ENCODE measurements at regions not wholly inside any gene's neighbourhood (a gene's known extent, or its start where the extent isn't known, plus 50 kb on each side); places are given as distances from the start of the nearest gene placed in this dataset.

DNA sequence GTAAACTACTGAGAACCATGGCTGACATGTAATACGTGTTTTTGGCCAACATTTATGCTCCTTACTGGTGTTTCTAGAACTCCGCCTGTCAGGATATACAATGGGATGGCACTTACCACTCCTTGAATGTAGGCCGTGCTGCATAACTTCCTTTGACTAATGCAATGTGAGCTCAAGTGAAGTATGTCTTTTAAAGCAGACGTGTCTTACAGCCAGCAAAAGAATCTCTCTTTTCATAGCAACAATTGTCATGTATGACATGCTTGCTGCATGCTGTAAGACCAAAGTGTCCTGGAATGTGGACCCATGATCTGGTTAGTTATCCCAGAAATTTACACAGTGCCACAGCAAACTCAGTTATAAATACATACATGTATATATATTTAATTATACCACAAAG, 1202.7 kb upstream of the PIK3C3 start:
- DNase-seq (ENCODE audit: low spot score in 2 of 2) (no peak), ATAC-seq (replicated peaks; ENCODE audit: extremely low read depth, poor library complexity, severe bottlenecking) (no peak)
- Mint-ChIP-seq H3K4me3 (no peak overlapping the region), H3K4me1 (no peaks in the 10 kb centered on the region), H3K36me3 (ENCODE audit: insufficient read depth) (no peaks in the 10 kb centered on the region), H3K9me3 (peaks cover 29% of the 10 kb centered on the region), H3K27ac (ENCODE audit: low read depth) (no peak overlapping the region), H3K27me3 (no peaks in the 10 kb centered on the region)

DNA sequence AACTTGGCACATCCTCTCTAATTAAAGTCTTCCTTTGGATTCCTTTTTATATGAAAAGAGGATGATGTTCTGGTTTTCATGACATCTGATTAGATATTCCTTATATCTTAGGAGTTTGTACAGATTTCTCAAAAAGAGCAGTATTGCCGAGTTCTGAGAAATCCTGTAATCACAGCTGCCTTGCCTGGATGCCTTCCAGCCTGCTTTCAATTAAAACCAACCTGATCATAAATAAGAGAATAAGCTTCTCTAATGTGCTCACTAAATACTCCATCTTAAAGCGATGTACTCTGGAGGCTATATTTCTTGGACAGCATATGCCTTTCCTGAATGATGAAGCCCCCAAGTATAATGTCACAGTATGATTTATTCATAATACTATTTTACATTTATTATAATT, 1203.8 kb upstream of the PIK3C3 start:
- H3K4me1 Mint-ChIP-seq = no peaks in the 10 kb centered on the region
- no peaks in the 10 kb centered on the region for H3K27me3 Mint-ChIP-seq
- H3K27ac Mint-ChIP-seq (ENCODE audit: low read depth) = no peak overlapping the region
- H3K36me3 Mint-ChIP-seq (ENCODE audit: insufficient read depth) = no peaks in the 10 kb centered on the region
- no peak overlapping the region for H3K4me3 Mint-ChIP-seq
- peaks cover 20% of the 10 kb centered on the region for H3K9me3 Mint-ChIP-seq
- no peak for ATAC-seq (replicated peaks; ENCODE audit: extremely low read depth, poor library complexity, severe bottlenecking)
- DNase-seq (ENCODE audit: low spot score in 2 of 2) = no peak

DNA sequence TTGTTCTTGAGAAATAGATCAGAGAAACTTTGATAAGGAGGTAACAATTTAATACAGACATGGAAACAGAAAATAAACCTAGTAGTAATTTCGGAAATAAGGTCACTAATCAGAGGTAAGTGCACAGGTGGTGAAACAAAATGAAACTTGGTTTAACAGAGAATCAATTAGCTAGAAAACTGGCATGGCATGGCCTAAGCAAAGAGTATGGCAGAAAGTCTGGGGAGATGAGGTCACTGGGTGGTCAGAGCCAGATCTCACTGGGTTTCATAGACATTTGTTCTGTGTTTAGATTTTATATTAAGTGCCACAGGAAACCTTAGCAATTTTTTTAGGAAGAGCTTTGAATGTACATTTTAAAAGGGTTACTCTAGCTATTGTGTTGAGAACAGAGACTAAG, 1216.0 kb upstream of the PIK3C3 start:
- Mint-ChIP-seq H3K4me3 (no peak overlapping the region), H3K4me1 (no peaks in the 10 kb centered on the region), H3K27me3 (no peaks in the 10 kb centered on the region), H3K9me3 (peaks cover 21% of the 10 kb centered on the region), H3K27ac (ENCODE audit: low read depth) (no peak overlapping the region), H3K36me3 (ENCODE audit: insufficient read depth) (no peaks in the 10 kb centered on the region)
- ATAC-seq (replicated peaks; ENCODE audit: extremely low read depth, poor library complexity, severe bottlenecking) (no peak), DNase-seq (ENCODE audit: low spot score in 2 of 2) (no peak)

DNA sequence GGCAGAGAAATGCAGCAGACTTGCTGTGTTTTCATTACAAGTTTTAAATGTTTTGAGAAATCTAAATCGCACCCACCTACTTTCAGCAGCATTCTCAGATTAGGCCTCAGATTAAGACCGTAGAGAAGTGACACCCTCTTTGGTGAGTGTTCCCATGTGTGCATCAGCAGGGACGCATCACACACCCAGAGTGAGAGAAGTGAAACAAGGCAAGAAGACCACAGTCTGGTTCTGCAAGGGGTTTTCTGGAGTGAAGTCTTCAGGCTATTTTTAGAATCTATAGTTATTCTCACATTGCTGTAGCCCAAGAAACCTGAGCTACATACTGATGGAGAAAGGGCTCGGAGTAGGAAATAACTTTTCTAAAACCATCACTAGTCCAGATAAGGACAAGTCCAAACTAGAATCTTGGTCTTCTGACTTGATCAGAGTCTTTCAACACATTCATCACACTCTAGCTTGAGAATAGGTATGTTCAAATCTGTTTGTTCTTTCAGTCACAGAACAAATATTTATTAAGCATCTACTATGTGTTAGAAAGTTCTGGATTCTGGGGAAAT, 1216.6 kb upstream of the PIK3C3 start:
- H3K27me3 Mint-ChIP-seq = no peaks in the 10 kb centered on the region
- H3K27ac Mint-ChIP-seq (ENCODE audit: low read depth) = no peak overlapping the region
- ATAC-seq (replicated peaks; ENCODE audit: extremely low read depth, poor library complexity, severe bottlenecking) = no peak
- H3K36me3 Mint-ChIP-seq (ENCODE audit: insufficient read depth) = no peaks in the 10 kb centered on the region
- DNase-seq (ENCODE audit: low spot score in 2 of 2) = no peak
- H3K9me3 Mint-ChIP-seq = peaks cover 21% of the 10 kb centered on the region
- H3K4me3 Mint-ChIP-seq = no peak overlapping the region
- H3K4me1 Mint-ChIP-seq = no peaks in the 10 kb centered on the region

DNA sequence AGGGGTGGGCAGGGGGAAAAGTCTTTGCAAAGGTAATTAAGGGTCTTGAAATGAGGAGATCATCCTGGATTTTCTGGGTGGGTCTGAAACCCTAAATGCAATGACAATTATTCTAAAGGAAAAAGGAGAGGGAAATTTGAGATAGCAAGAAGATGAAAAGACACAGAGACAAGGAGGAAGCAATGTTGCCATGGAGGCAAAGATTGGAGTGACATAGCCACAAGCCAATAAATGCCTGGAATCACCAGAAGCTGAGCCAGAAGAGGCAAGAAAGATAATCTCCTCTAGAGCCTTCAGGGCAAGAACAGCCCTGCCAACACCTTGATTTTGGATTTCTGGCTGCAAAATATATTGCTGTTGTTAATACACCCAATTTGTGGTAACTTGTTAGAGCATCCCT, 1246.3 kb upstream of the PIK3C3 start:
- no peak overlapping the region for H3K4me3 Mint-ChIP-seq
- H3K36me3 Mint-ChIP-seq (ENCODE audit: insufficient read depth) = no peaks in the 10 kb centered on the region
- H3K27ac Mint-ChIP-seq (ENCODE audit: low read depth) = no peak overlapping the region
- peaks cover 26% of the 10 kb centered on the region for H3K9me3 Mint-ChIP-seq
- no peaks in the 10 kb centered on the region for H3K27me3 Mint-ChIP-seq
- H3K4me1 Mint-ChIP-seq = no peaks in the 10 kb centered on the region
- no peak for DNase-seq (ENCODE audit: low spot score in 2 of 2)
- ATAC-seq (replicated peaks; ENCODE audit: extremely low read depth, poor library complexity, severe bottlenecking) = no peak

DNA sequence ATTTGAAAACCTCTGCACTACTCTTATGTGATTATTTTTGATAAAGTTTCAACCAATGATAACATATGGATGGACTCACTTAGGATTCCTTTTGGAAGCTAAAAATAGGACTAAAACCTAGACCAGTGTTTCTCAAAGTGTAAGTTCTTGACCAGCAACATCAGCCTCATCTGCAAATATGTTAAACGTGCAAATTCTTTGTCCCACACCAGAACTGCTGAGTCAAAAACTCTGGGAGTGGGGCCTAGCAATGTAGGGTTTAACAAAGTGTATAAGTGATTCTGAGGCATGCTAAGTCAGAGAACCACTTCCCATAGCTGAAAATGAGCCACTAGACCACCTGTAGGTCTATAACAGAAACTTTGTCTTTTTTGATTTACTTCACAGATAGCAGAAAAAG, 1247.2 kb upstream of the PIK3C3 start:
- Mint-ChIP-seq H3K36me3 (ENCODE audit: insufficient read depth) (no peaks in the 10 kb centered on the region), H3K4me1 (no peaks in the 10 kb centered on the region), H3K4me3 (no peak overlapping the region), H3K27ac (ENCODE audit: low read depth) (no peak overlapping the region), H3K9me3 (peaks cover 28% of the 10 kb centered on the region), H3K27me3 (no peaks in the 10 kb centered on the region)
- DNase-seq (ENCODE audit: low spot score in 2 of 2) (no peak), ATAC-seq (replicated peaks; ENCODE audit: extremely low read depth, poor library complexity, severe bottlenecking) (no peak)

DNA sequence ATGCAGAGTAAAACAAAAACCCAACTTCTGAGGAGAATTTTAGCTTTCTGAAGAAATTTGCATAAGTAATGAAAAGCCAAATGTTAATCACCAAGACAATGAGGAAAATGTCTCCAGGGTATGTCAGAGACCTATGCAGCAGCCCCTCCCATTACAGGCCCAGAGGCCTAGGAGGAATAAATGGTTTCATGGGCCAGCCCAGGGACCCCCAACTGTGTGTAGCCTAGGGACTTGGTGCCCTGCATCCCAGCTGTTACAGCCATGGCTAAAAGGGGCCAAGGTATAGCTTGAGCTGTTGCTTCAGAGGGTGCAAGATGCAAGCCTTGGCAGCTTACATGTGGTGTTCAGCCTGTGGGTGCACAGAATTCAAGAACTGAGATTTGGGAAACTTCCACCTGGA, 1256.9 kb upstream of the PIK3C3 start:
- peaks cover 37% of the 10 kb centered on the region for H3K9me3 Mint-ChIP-seq
- no peak overlapping the region for H3K4me3 Mint-ChIP-seq
- no peaks in the 10 kb centered on the region for H3K36me3 Mint-ChIP-seq (ENCODE audit: insufficient read depth)
- H3K4me1 Mint-ChIP-seq = no peaks in the 10 kb centered on the region
- ATAC-seq (replicated peaks; ENCODE audit: extremely low read depth, poor library complexity, severe bottlenecking) (no peak), DNase-seq (ENCODE audit: low spot score in 2 of 2) (no peak)
- no peaks in the 10 kb centered on the region for H3K27me3 Mint-ChIP-seq
- no peak overlapping the region for H3K27ac Mint-ChIP-seq (ENCODE audit: low read depth)

DNA sequence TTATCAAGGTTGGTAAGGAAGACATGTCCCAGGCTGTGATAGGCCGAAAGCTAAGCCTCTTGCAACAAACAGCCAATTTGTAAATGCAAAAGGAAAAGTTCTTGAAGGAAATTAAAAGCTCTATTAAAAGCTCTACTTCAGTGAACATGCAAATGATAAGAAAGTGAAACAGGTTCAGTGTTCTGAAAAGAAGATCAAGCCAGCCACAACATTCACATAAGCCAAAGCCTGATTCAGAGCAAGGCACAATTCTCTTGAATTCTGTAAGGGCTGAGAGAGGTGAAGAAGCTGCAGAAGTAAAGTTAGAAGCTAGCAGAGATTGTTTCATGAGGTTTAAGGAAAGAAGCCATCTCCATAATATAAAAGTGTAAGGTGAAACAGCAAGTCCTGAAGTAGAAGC, 1259.5 kb upstream of the PIK3C3 start:
- no peaks in the 10 kb centered on the region for H3K36me3 Mint-ChIP-seq (ENCODE audit: insufficient read depth)
- H3K9me3 Mint-ChIP-seq = peaks cover 37% of the 10 kb centered on the region

DNA sequence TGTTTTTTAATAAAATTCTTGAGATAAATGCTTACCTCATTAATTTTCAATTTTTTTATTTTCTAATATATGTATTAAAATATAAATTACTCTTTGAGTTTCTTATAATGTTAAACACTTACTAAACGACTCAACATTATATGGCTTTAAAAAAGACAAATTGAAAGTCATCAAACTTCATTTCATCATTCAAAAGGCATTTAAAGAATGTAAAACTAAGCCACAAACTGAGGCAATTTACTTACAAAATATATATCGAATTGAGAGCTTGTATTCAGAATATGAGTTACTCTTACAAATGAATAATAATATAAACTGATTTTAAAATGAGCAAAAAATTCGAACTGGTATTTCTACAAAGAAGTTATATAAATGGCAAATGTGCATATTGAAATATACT, 1262.2 kb upstream of the PIK3C3 start:
- no peak for ATAC-seq (replicated peaks; ENCODE audit: extremely low read depth, poor library complexity, severe bottlenecking)
- peaks cover 20% of the 10 kb centered on the region for H3K9me3 Mint-ChIP-seq
- no peaks in the 10 kb centered on the region for H3K27me3 Mint-ChIP-seq
- no peak overlapping the region for H3K4me3 Mint-ChIP-seq
- no peak overlapping the region for H3K27ac Mint-ChIP-seq (ENCODE audit: low read depth)
- H3K4me1 Mint-ChIP-seq = no peaks in the 10 kb centered on the region
- peaks cover 2% of the 10 kb centered on the region for H3K36me3 Mint-ChIP-seq (ENCODE audit: insufficient read depth)
- DNase-seq (ENCODE audit: low spot score in 2 of 2) = no peak

More for the DNA sequence above, 1259.5 kb upstream of the PIK3C3 start:
- ATAC-seq (replicated peaks; ENCODE audit: extremely low read depth, poor library complexity, severe bottlenecking) (no peak), DNase-seq (ENCODE audit: low spot score in 2 of 2) (no peak)
- Mint-ChIP-seq H3K27ac (ENCODE audit: low read depth) (no peak overlapping the region), H3K27me3 (no peaks in the 10 kb centered on the region), H3K4me1 (no peaks in the 10 kb centered on the region), H3K4me3 (no peak overlapping the region)

DNA sequence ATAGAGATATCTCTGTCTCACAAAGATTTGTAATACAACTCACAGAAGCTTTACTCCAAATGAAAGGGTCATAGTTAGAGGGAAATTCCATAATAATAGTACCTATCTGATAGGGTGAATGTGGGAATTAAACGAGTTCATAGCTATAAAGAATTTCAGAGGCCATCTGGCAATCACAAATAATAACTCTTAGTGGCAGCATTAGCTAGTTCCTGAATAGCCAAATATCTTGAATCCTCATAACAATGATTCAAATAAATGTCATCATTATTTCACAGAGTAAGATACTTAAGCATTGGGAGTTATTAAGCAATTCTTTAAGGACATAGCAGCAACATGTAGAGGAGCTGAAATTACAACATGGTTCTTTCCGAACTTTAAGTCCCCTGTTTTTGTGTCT, 1265.0 kb upstream of the PIK3C3 start:
- H3K27me3 Mint-ChIP-seq = no peaks in the 10 kb centered on the region

DNA sequence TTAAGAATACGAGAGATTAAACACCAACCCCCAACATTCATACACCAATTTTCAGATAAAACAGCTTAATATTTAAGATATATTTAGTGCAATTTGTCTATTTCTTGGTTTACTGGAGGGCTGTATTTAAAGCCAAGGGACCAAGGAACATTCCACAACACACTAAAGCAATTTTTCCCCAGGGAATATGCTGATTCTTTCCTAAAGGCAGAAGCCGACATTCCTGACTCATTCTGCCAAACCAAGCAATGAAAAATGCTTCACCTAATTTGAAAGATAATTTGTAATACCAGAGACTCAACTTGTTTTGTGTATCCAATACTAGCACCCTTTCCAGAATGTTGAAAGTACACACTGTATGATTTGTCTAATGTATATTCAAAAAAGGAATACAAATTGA, 1267.6 kb upstream of the PIK3C3 start:
- no peak overlapping the region for H3K27ac Mint-ChIP-seq (ENCODE audit: low read depth)

More for the DNA sequence above, 1265.0 kb upstream of the PIK3C3 start:
- Mint-ChIP-seq H3K27ac (ENCODE audit: low read depth) (no peak overlapping the region), H3K9me3 (peaks cover 5% of the 10 kb centered on the region), H3K4me1 (no peaks in the 10 kb centered on the region), H3K4me3 (no peak overlapping the region), H3K36me3 (ENCODE audit: insufficient read depth) (peaks cover 2% of the 10 kb centered on the region)
- DNase-seq (ENCODE audit: low spot score in 2 of 2) (no peak), ATAC-seq (replicated peaks; ENCODE audit: extremely low read depth, poor library complexity, severe bottlenecking) (no peak)

DNA sequence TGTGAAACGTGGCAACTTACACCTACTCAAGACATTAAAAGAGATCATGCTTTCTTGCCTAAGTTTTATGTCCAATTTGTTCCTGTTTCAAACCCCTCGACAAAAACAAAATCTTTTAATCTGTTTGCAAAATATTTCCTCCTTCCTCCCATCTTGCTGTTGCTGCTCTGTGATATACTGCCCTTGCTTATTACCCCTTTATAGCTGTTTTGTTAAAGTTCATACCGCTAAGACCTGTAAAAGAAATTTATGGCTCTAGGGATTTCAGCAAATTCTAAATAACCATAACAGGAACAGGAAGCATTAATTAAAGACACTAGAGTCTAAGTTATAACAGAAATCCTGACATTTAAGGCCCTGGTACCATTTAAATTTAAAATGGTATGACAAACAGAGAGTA, 1268.2 kb upstream of the PIK3C3 start:
- Mint-ChIP-seq H3K27me3 (no peaks in the 10 kb centered on the region), H3K36me3 (ENCODE audit: insufficient read depth) (peaks cover 2% of the 10 kb centered on the region), H3K27ac (ENCODE audit: low read depth) (no peak overlapping the region), H3K9me3 (peaks cover 5% of the 10 kb centered on the region), H3K4me1 (no peaks in the 10 kb centered on the region), H3K4me3 (no peak overlapping the region)
- ATAC-seq (replicated peaks; ENCODE audit: extremely low read depth, poor library complexity, severe bottlenecking) (no peak), DNase-seq (ENCODE audit: low spot score in 2 of 2) (no peak)

More for the DNA sequence above, 1267.6 kb upstream of the PIK3C3 start:
- DNase-seq (ENCODE audit: low spot score in 2 of 2) = no peak
- H3K4me3 Mint-ChIP-seq = no peak overlapping the region
- no peaks in the 10 kb centered on the region for H3K27me3 Mint-ChIP-seq
- ATAC-seq (replicated peaks; ENCODE audit: extremely low read depth, poor library complexity, severe bottlenecking) = no peak
- H3K4me1 Mint-ChIP-seq = no peaks in the 10 kb centered on the region
- H3K36me3 Mint-ChIP-seq (ENCODE audit: insufficient read depth) = peaks cover 2% of the 10 kb centered on the region
- H3K9me3 Mint-ChIP-seq = peaks cover 5% of the 10 kb centered on the region

DNA sequence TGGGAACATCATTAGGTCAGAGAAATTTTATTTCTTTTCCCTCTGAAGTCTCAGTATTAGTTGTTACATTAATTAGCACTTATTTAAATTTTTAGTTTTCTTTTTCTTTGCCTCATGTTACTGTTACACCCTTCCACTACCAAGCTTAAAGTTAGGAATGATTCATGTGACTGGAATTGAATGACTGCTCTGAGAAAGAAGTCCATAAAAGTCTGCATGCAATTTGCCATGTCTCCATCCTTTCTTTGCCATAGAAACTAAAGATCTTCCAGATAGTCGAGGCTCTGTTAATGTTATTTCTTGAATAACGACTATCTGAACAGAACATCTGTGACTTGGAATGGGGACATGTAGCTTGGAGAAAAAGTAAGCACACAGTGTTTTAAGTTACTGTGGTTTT, 1269.8 kb upstream of the PIK3C3 start:
- no peaks in the 10 kb centered on the region for H3K4me1 Mint-ChIP-seq
- peaks cover 5% of the 10 kb centered on the region for H3K9me3 Mint-ChIP-seq
- H3K27ac Mint-ChIP-seq (ENCODE audit: low read depth) = no peak overlapping the region
- H3K4me3 Mint-ChIP-seq = no peak overlapping the region
- DNase-seq (ENCODE audit: low spot score in 2 of 2) = no peak
- no peak for ATAC-seq (replicated peaks; ENCODE audit: extremely low read depth, poor library complexity, severe bottlenecking)
- peaks cover 2% of the 10 kb centered on the region for H3K36me3 Mint-ChIP-seq (ENCODE audit: insufficient read depth)
- no peaks in the 10 kb centered on the region for H3K27me3 Mint-ChIP-seq

DNA sequence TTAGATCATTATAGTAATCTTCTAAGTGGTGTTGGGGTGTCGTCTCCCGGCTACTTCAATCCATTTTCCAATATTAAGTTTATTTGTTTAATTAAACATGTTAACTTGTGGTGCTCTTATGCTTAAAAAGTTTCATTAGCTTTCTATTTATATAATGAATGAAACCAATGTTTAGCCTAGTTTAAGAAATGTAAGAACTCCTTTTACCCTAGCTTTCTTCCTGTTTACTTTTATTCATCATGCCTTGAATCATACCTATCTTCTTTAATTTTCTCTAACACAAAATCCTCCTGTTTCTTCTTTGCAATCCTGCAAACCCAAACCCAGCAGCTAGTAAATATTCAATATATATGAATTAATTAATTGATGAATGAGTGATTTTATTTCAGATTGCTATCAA, 1276.7 kb upstream of the PIK3C3 start:
- Mint-ChIP-seq H3K36me3 (ENCODE audit: insufficient read depth) (no peaks in the 10 kb centered on the region), H3K4me3 (no peak overlapping the region), H3K27me3 (no peaks in the 10 kb centered on the region), H3K4me1 (no peaks in the 10 kb centered on the region), H3K9me3 (peaks cover 6% of the 10 kb centered on the region), H3K27ac (ENCODE audit: low read depth) (no peak overlapping the region)
- ATAC-seq (replicated peaks; ENCODE audit: extremely low read depth, poor library complexity, severe bottlenecking) (no peak), DNase-seq (ENCODE audit: low spot score in 2 of 2) (no peak)

All from central memory CD8-positive, alpha-beta T cell (primary cell).